A549 (cell line): ENCODE measurements at regions not wholly inside any gene's neighbourhood (a gene's known extent, or its start where the extent isn't known, plus 50 kb on each side); places are given as distances from the start of the nearest gene placed in this dataset.

ENCODE experiments used
- ATAC-seq, 2 experiments: fragments of 200-7000 bp in 1 of 2; fragments of >200 bp in 1 of 2; cut with Nextera tagmentation in 1 of 2; cut with Tn5 transposase in 1 of 2; 3 replicates each; pipeline versions ENCODE4 v1.8.0 to v1.9.1; 2018 to 2020; ENCODE audit warnings: mild to moderate bottlenecking in 1 of 2, moderate library complexity in 1 of 2
- CTCF ChIA-PET: fragments of 300-600 bp; sonication (Branson Sonifier 250); formaldehyde crosslinking; extraction: SDS; loops from one replicate; lab custom pipeline; 2021; ENCODE audit warnings: antibody characterized with exemption, inconsistent platforms; lab: Yijun Ruan, JAX
- POLR2A ChIA-PET: fragments of 350-600 bp; formaldehyde crosslinking; extraction: SDS; loops from one replicate; lab custom pipeline; 2021; ENCODE audit warnings: antibody characterized with exemption, inconsistent platforms; lab: Yijun Ruan, JAX
- DNase-seq, 2 experiments: peaks; one replicate each; pipeline versions ENCODE4 v3.0.0 to v3.0.0-alpha.2; 2011 to 2016; ENCODE audit warnings: low read depth in 1 of 2, low spot score in 1 of 2
- FAIRE-seq: peaks from 2 replicates; lab custom pipeline; 2011; peaks lifted over from hg19 to GRCh38; lab: Jason Lieb, UNC
- H3K27ac ChIP-seq, 2 experiments: fragments of >200 bp; sonication (Bioruptor Twin); formaldehyde crosslinking; 3 replicates each; pipeline ENCODE4 v1.5.1; 2016 to 2017
- H3K4me1 ChIP-seq: fragments of >200 bp; sonication (Bioruptor Twin); formaldehyde crosslinking; 3 replicates; pipeline ENCODE4 v1.6.1; 2016
- H3K4me2 ChIP-seq: fragments of >200 bp; sonication (Bioruptor Twin); formaldehyde crosslinking; 3 replicates; pipeline ENCODE4 v1.6.1; 2016
- H3K4me3 ChIP-seq: fragments of >200 bp; sonication (Bioruptor Twin); formaldehyde crosslinking; 3 replicates; pipeline ENCODE4 v1.5.1; 2016
- H3K9me3 ChIP-seq: fragments of >200 bp; sonication (Bioruptor Twin); formaldehyde crosslinking; 3 replicates; pipeline ENCODE4 v1.6.1; 2016
- BHLHE40 ChIP-seq: IDR thresholded peaks from 2 replicates; pipeline ENCODE4 v1.6.1; 2012; ENCODE audit warnings: low read depth, low read length, inconsistent platforms
- CBX2 ChIP-seq: fragments of 200-600 bp; sonication (generic); IDR thresholded peaks from 2 replicates; pipeline ENCODE4 v1.6.1; 2016; ENCODE audit warnings: low read depth, mild to moderate bottlenecking, borderline replicate concordance
- CHD2 ChIP-seq: fragments of 150-350 bp; IDR thresholded peaks from 2 replicates; pipeline ENCODE4 v1.6.1; 2014; ENCODE audit warnings: low read length; ENCODE audit not compliant: partially characterized antibody
- CHD4 ChIP-seq: fragments of 200-600 bp; sonication (generic); IDR thresholded peaks from 2 replicates; pipeline ENCODE4 v1.6.1; 2016; ENCODE audit warnings: antibody characterized with exemption, mild to moderate bottlenecking, borderline replicate concordance
- EHF ChIP-seq: fragments of 250-450 bp; sonication (Bioruptor Pico); IDR thresholded peaks from 2 replicates; pipeline ENCODE4 v1.5.0; 2020; ENCODE audit warnings: mild to moderate bottlenecking
- EHMT2 ChIP-seq: fragments of 200-600 bp; sonication (generic); IDR thresholded peaks from 2 replicates; pipeline ENCODE4 v1.6.1; 2016; ENCODE audit warnings: antibody characterized with exemption, low read depth, mild to moderate bottlenecking, moderate library complexity
- HEYL ChIP-seq: fragments of 250-450 bp; sonication (Bioruptor Pico); IDR thresholded peaks from 2 replicates; pipeline ENCODE4 v1.8.0; 2021; ENCODE audit warnings: mild to moderate bottlenecking, moderate library complexity
- HOXA7 ChIP-seq: fragments of 250-450 bp; sonication (Bioruptor Pico); IDR thresholded peaks from 2 replicates; pipeline ENCODE4 v1.5.0; 2020; ENCODE audit warnings: mild to moderate bottlenecking, moderate library complexity
- HOXB13 ChIP-seq: fragments of 250-450 bp; sonication (Bioruptor Pico); IDR thresholded peaks from 2 replicates; pipeline ENCODE4 v1.5.0; 2020; ENCODE audit warnings: low read depth, mild to moderate bottlenecking, moderate library complexity
- HOXB5 ChIP-seq: fragments of 250-450 bp; sonication (Bioruptor Pico); IDR thresholded peaks from 2 replicates; pipeline ENCODE4 v1.5.0; 2020; ENCODE audit warnings: mild to moderate bottlenecking, moderate library complexity
- JUN ChIP-seq, 2 experiments: fragments of >200 bp; sonication (Bioruptor Twin); formaldehyde crosslinking; IDR thresholded peaks; 2 replicates in 1 of 2; 3 replicates in 1 of 2; pipeline ENCODE4 v1.6.1; 2016 to 2017
- JUNB ChIP-seq: fragments of >200 bp; sonication (Bioruptor Twin); formaldehyde crosslinking; IDR thresholded peaks from 2 replicates; pipeline ENCODE4 v1.6.1; 2016
- KDM1A ChIP-seq: fragments of 200-600 bp; sonication (generic); IDR thresholded peaks from 2 replicates; pipeline ENCODE4 v1.6.1; 2016; ENCODE audit warnings: low read depth, mild to moderate bottlenecking
- MYC ChIP-seq: IDR thresholded peaks from 2 replicates; pipeline ENCODE4 v1.6.1; 2012; ENCODE audit warnings: mild to moderate bottlenecking, inconsistent platforms, low read length, improper control_type of control experiment, borderline replicate concordance
- NFE2L2 ChIP-seq: fragments of 150-350 bp; conservative IDR thresholded peaks from 2 replicates; pipeline ENCODE4 v1.6.1; 2014; ENCODE audit warnings: low read length
- NR3C1 ChIP-seq: fragments of >200 bp; sonication (Bioruptor Twin); formaldehyde crosslinking; IDR thresholded peaks from 3 replicates; pipeline ENCODE4 v1.6.1; 2017
- RAD21 ChIP-seq, 2 experiments: fragments of >200 bp in 1 of 2; sonication (Bioruptor Twin) in 1 of 2; formaldehyde crosslinking in 1 of 2; IDR thresholded peaks in 1 of 2; conservative IDR thresholded peaks in 1 of 2; 2 replicates in 1 of 2; 3 replicates in 1 of 2; pipeline ENCODE4 v1.6.1; 2012 to 2018; ENCODE audit warnings: inconsistent platforms in 1 of 2
- RFX5 ChIP-seq: fragments of 450-650 bp; IDR thresholded peaks from 2 replicates; pipeline ENCODE4 v1.7.1; 2014; ENCODE audit warnings: antibody characterized with exemption, mild to moderate bottlenecking, moderate library complexity
- SMC3 ChIP-seq: fragments of >200 bp; sonication (Bioruptor Twin); formaldehyde crosslinking; IDR thresholded peaks from 3 replicates; pipeline ENCODE4 v1.6.1; 2018; ENCODE audit warnings: inconsistent platforms
- USF2 ChIP-seq: fragments of 450-650 bp; IDR thresholded peaks from 2 replicates; pipeline ENCODE4 v1.6.1; 2014; ENCODE audit warnings: antibody characterized with exemption
- ZNF302 ChIP-seq: fragments of 250-450 bp; sonication (Bioruptor Pico); IDR thresholded peaks from 2 replicates; pipeline ENCODE4 v1.9.0; 2021; ENCODE audit warnings: inconsistent platforms, mild to moderate bottlenecking, moderate library complexity
- WGBS: methylation state at CpG from one replicate; pipeline ENCODE4 v1.1.6; 2017; ENCODE audit errors: missing lambda C conversion rate; 5-methylcytosine and 5-hydroxymethylcytosine counted together
- TF ChIP-seq, protein P1 (sequence below): fragments of >200 bp; sonication (Bioruptor Twin); formaldehyde crosslinking; IDR thresholded peaks from 3 replicates; pipeline ENCODE4 v1.5.1; 2016
- TF ChIP-seq, protein P2 (sequence below): IDR thresholded peaks from 2 replicates; pipeline ENCODE4 v1.6.1; 2012

DNA sequence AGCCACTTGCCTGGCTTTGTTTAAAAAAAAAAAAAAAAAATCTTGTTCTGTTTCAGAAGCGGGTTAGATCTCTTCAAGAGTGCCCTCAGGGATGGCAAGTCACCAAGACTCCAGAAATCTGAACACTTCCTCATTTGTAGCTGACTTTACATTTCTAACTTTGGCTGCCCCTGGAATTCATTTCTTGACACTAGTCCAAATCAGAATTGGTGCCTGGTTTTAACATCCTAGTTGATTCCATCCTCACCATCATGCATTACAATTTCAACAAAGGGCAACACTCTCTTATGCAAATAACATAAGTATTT lies 295.5 kb downstream of the RMST start:
- POLR2A ChIA-PET: no interaction called here
- 3% methylated on average over 1 of the region's 1 CpG for WGBS
- Histone ChIP-seq H3K4me1 (no peaks in the 10 kb centered on the region), H3K4me3 (no peak overlapping the region), H3K27ac (no peak overlapping the region), H3K9me3 (no peaks in the 10 kb centered on the region), H3K4me2 (no peak overlapping the region)
- DNase-seq: no peak
- CTCF ChIA-PET: no interaction called here
- ATAC-seq: no peak
- no peak for FAIRE-seq
- TF ChIP-seq MYC (no peak), NR3C1 (no peak), JUNB (no peak)

- POLR2A ChIA-PET: no interaction called here
- no peaks in the 10 kb centered on the region for H3K4me1 ChIP-seq
- H3K9me3 ChIP-seq: no peaks in the 10 kb centered on the region
- FAIRE-seq: no peak
- no peak overlapping the region for H3K27ac ChIP-seq
- DNase-seq: no peak
- CTCF ChIA-PET: no interaction called here
- no peak overlapping the region for H3K4me2 ChIP-seq
- ATAC-seq: no peak
- WGBS: 11% methylated on average over 1 of the region's 1 CpG
- H3K4me3 ChIP-seq: no peak overlapping the region
- no peak for TF ChIP-seq RAD21 (conservative IDR thresholded peaks at IDR 0.05 in 1 of 2, IDR thresholded peaks at IDR 0.05 in 1 of 2)
- no peak for TF ChIP-seq HOXB5 (CRISPR knock-in tag)
- no peak for TF ChIP-seq ZNF302 (CRISPR knock-in tag)
- TF ChIP-seq HOXB13 (CRISPR knock-in tag): no peak
- no peak for TF ChIP-seq JUNB
- no peak for TF ChIP-seq EHF (CRISPR knock-in tag)
- TF ChIP-seq BHLHE40: no peak
- no peak for TF ChIP-seq HEYL (CRISPR knock-in tag)
- no peak for TF ChIP-seq KDM1A
- no peak for TF ChIP-seq CBX2
- TF ChIP-seq CHD4: no peak
- TF ChIP-seq, protein P1, sequence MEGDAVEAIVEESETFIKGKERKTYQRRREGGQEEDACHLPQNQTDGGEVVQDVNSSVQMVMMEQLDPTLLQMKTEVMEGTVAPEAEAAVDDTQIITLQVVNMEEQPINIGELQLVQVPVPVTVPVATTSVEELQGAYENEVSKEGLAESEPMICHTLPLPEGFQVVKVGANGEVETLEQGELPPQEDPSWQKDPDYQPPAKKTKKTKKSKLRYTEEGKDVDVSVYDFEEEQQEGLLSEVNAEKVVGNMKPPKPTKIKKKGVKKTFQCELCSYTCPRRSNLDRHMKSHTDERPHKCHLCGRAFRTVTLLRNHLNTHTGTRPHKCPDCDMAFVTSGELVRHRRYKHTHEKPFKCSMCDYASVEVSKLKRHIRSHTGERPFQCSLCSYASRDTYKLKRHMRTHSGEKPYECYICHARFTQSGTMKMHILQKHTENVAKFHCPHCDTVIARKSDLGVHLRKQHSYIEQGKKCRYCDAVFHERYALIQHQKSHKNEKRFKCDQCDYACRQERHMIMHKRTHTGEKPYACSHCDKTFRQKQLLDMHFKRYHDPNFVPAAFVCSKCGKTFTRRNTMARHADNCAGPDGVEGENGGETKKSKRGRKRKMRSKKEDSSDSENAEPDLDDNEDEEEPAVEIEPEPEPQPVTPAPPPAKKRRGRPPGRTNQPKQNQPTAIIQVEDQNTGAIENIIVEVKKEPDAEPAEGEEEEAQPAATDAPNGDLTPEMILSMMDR: no peak
- TF ChIP-seq USF2: no peak
- TF ChIP-seq RFX5: no peak
- no peak for TF ChIP-seq NFE2L2
- no peak for TF ChIP-seq EHMT2
Observed at GRCh38 chr12:97758586-97758985, 296.0 kb downstream of the RMST start.

- WGBS: 30% methylated on average over 3 of the region's 3 CpGs
- CTCF ChIA-PET: no interaction called here
- no peak for TF ChIP-seq USF2
- TF ChIP-seq HOXA7: no peak
- TF ChIP-seq JUN (IDR thresholded peaks at IDR 0.05): no peak
- no peak for TF ChIP-seq SMC3
- TF ChIP-seq HEYL (CRISPR knock-in tag): no peak
- TF ChIP-seq HOXB13 (CRISPR knock-in tag): no peak
- no peak for TF ChIP-seq KDM1A
- no peak for TF ChIP-seq CHD2
- TF ChIP-seq, protein P2, sequence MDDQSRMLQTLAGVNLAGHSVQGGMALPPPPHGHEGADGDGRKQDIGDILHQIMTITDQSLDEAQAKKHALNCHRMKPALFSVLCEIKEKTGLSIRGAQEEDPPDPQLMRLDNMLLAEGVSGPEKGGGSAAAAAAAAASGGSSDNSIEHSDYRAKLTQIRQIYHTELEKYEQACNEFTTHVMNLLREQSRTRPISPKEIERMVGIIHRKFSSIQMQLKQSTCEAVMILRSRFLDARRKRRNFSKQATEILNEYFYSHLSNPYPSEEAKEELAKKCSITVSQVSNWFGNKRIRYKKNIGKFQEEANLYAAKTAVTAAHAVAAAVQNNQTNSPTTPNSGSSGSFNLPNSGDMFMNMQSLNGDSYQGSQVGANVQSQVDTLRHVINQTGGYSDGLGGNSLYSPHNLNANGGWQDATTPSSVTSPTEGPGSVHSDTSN: no peak
- Histone ChIP-seq H3K9me3 (no peaks in the 10 kb centered on the region), H3K4me1 (no peaks in the 10 kb centered on the region), H3K4me3 (no peak overlapping the region), H3K27ac (no peak overlapping the region), H3K4me2 (no peak overlapping the region)
- ATAC-seq (no peak), FAIRE-seq (no peak), DNase-seq (no peak)
- POLR2A ChIA-PET: no interaction called here
Observed at GRCh38 chr12:97760601-97761000, 298.0 kb downstream of the RMST start.
